Type B pancreatic cell (in vitro differentiated cells): ENCODE measurements at regions not wholly inside any gene's neighbourhood (a gene's known extent, or its start where the extent isn't known, plus 50 kb on each side); places are given as distances from the start of the nearest gene placed in this dataset.

Experiments used
- DNase-seq: peaks from one replicate; pipeline ENCODE4 v3.0.0; 2021; ENCODE audit warnings: mixed read lengths; ENCODE audit not compliant: unreplicated experiment; ENCODE audit errors: extremely low spot score
- H3K27ac Mint-ChIP-seq: 2 replicates; pipeline ENCODE4 v1.8.0; 2021; ENCODE audit warnings: mild to moderate bottlenecking, mixed read lengths
- H3K27me3 Mint-ChIP-seq: 2 replicates; pipeline ENCODE4 v1.8.0; 2021; ENCODE audit warnings: mixed read lengths
- H3K36me3 Mint-ChIP-seq: 2 replicates; pipeline ENCODE4 v1.8.0; 2021; ENCODE audit warnings: mixed read lengths
- H3K4me1 Mint-ChIP-seq: one replicate; pipeline ENCODE4 v1.8.0; 2021; ENCODE audit warnings: mixed read lengths; ENCODE audit not compliant: unreplicated experiment
- H3K4me3 Mint-ChIP-seq: 2 replicates; pipeline ENCODE4 v1.8.0; 2021; ENCODE audit warnings: mild to moderate bottlenecking, mixed read lengths
- H3K9me3 Mint-ChIP-seq: 2 replicates; pipeline ENCODE4 v1.8.0; 2021; ENCODE audit warnings: mixed read lengths
- CTCF ChIP-seq: fragments of 200-600 bp; sonication (generic); conservative IDR thresholded peaks from 2 replicates; pipeline ENCODE4 v1.5.0; 2021; ENCODE audit warnings: antibody characterized with exemption, mild to moderate bottlenecking

DNA sequence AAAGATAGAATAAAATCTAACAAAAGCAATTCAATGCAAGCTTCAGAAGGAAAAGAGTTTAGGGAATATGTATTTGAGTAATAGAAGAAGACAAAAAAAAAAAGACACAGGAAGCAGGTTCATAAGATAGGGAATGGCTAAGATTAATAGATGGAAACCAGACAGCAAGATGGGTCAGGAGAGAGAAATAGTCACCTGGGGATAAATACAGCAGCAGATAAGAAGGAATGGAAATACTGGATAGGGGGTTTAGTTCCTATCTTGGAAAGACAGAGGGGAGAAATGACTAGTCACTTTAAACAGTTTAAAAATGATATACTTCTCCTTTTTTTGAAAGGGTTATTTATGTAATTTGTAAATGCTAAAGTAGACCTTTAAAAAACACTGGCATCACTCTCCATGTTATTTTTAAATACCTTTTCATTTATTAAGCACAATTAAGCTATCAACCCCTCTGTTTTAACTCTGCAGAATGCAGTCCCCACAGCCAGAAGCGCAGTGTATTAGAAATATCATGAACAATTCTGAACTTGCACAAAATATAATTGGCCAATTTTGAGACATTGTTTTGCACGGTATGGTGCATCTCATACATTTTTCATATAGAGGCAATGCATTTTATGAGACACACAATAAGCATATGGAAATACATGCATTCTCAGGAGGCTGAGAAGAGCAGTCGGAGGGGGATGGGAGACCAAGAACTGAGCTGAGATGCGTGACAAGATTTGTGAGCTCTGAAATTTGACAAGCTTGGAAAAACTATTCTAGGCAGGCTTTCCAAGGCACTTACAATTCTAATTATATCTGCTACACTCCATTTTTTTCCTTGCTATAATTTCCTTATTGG lies 303.4 kb upstream of the PRICKLE1 start:
- no peaks in the 10 kb centered on the region for H3K27me3 Mint-ChIP-seq
- no peak for TF ChIP-seq CTCF
- DNase-seq: no peak
- peaks cover 12% of the 10 kb centered on the region for H3K4me1 Mint-ChIP-seq
- H3K9me3 Mint-ChIP-seq: peaks cover under 1% of the 10 kb centered on the region
- no peak overlapping the region for H3K4me3 Mint-ChIP-seq
- no peak overlapping the region for H3K27ac Mint-ChIP-seq
- H3K36me3 Mint-ChIP-seq: no peaks in the 10 kb centered on the region

DNA sequence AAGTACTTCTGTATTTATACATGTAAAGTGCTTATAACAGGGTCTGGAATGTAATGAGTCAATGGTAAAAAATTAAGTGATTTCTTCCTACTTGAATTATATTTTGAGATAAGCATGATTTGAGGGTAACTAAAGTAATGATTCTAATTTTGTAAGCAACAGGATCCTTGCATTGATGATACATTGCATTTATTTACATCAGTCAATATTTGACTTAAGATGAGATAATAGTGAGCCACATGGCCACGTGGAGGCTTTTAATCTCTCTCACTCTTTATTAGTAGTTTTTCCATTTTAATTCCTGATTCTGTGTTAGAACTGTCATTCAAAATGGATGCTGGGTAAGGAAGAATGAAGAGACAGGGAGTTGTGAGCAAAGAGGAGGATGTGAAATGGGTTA lies 298.1 kb upstream of the PRICKLE1 start:
- no peak for DNase-seq
- H3K36me3 Mint-ChIP-seq: peaks cover 3% of the 10 kb centered on the region
- no peak overlapping the region for H3K4me3 Mint-ChIP-seq
- no peak overlapping the region for H3K27ac Mint-ChIP-seq
- peaks cover 6% of the 10 kb centered on the region for H3K4me1 Mint-ChIP-seq
- no peaks in the 10 kb centered on the region for H3K27me3 Mint-ChIP-seq
- H3K9me3 Mint-ChIP-seq: peaks cover 10% of the 10 kb centered on the region
- TF ChIP-seq CTCF: no peak

GRCh38 chr12:42886160-42886559 lies 296.6 kb upstream of the PRICKLE1 start:
- Mint-ChIP-seq H3K27ac (no peak overlapping the region), H3K4me3 (no peak overlapping the region), H3K9me3 (peaks cover 10% of the 10 kb centered on the region), H3K27me3 (no peaks in the 10 kb centered on the region), H3K4me1 (no peaks in the 10 kb centered on the region), H3K36me3 (peaks cover 3% of the 10 kb centered on the region)
- no peak for TF ChIP-seq CTCF
- no peak for DNase-seq

DNA sequence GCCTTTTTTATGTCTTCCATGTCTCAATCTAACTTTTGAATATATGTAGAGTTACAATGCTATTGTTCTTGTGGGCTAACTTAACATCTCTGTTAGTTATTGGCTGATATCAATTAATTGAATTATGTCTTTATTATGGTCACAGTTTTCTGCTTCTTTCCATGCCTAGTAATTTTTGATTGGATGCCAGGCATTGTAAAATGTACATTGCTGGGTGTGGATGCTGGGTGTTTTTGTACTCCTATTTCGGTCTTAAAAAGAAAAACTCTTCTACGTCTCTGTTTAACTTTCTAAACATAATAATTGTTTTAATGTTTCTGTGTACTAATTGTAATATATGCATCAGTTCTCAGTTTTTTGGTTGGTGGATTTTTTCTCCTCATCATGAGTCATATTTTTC lies 296.1 kb upstream of the PRICKLE1 start:
- no peak for TF ChIP-seq CTCF
- H3K27ac Mint-ChIP-seq: no peak overlapping the region
- peaks cover 3% of the 10 kb centered on the region for H3K36me3 Mint-ChIP-seq
- H3K27me3 Mint-ChIP-seq: no peaks in the 10 kb centered on the region
- no peak for DNase-seq
- peaks cover 10% of the 10 kb centered on the region for H3K9me3 Mint-ChIP-seq
- no peaks in the 10 kb centered on the region for H3K4me1 Mint-ChIP-seq
- no peak overlapping the region for H3K4me3 Mint-ChIP-seq

- Mint-ChIP-seq H3K9me3 (peaks cover 10% of the 10 kb centered on the region), H3K4me1 (no peaks in the 10 kb centered on the region), H3K4me3 (no peak overlapping the region), H3K36me3 (peaks cover 3% of the 10 kb centered on the region), H3K27ac (no peak overlapping the region), H3K27me3 (no peaks in the 10 kb centered on the region)
- no peak for DNase-seq
- TF ChIP-seq CTCF: no peak
Measured at GRCh38 chr12:42884116-42884515, 294.6 kb upstream of the PRICKLE1 start.
